NCI-H2107 treated with DMSO at 0.1 percent for 48 hours (cell line): ENCODE measurements at regions not wholly inside any gene's neighbourhood (a gene's known extent, or its start where the extent isn't known, plus 50 kb on each side); places are given as distances from the start of the nearest gene placed in this dataset.

Source experiments
- DNase-seq: peaks from one replicate; lab custom pipeline; 2025; ENCODE audit not compliant: unreplicated experiment; lab: John Stamatoyannopoulos, UW

- DNase-seq, result no peak
Measured at GRCh38 chr3:148002705-148003205, 593.6 kb downstream of the ZIC1 start.

GRCh38 chr3:148004331-148004730 lies 595.2 kb downstream of the ZIC1 start:
- DNase-seq, result no peak

- DNase-seq, result peak; percentile 15
Measured at GRCh38 chr3:148005456-148005855, 596.3 kb downstream of the ZIC1 start.

- DNase-seq, result no peak
Measured at GRCh38 chr3:148006508-148006907, 597.3 kb downstream of the ZIC1 start.

- no peak for DNase-seq
Measured at GRCh38 chr3:148008591-148008990, 599.4 kb downstream of the ZIC1 start.

- DNase-seq, result no peak
Measured at GRCh38 chr3:148020861-148021260, 611.7 kb downstream of the ZIC1 start.

GRCh38 chr3:148021381-148021780 lies 612.2 kb downstream of the ZIC1 start:
- DNase-seq, result no peak

- DNase-seq, result no peak
Measured at GRCh38 chr3:148023994-148024393, 614.8 kb downstream of the ZIC1 start.

GRCh38 chr3:148026009-148026588 lies 616.9 kb downstream of the ZIC1 start:
- no peak for DNase-seq

GRCh38 chr3:148030975-148031374 lies 621.8 kb downstream of the ZIC1 start:
- DNase-seq, result no peak

- no peak for DNase-seq
Measured at GRCh38 chr3:148034353-148034752, 625.2 kb downstream of the ZIC1 start.

GRCh38 chr3:148036331-148036876 lies 627.2 kb downstream of the ZIC1 start:
- DNase-seq, result no peak

GRCh38 chr3:148042663-148043445 lies 633.7 kb downstream of the ZIC1 start:
- DNase-seq, result no peak

GRCh38 chr3:148044151-148044550 lies 635.0 kb downstream of the ZIC1 start:
- no peak for DNase-seq

- no peak for DNase-seq
Measured at GRCh38 chr3:148054999-148055398, 642.7 kb upstream of the AGTR1 start.

- DNase-seq, result peak; percentile 50
Measured at GRCh38 chr3:148062590-148062989, 635.1 kb upstream of the AGTR1 start.

GRCh38 chr3:148066802-148067201 lies 630.9 kb upstream of the AGTR1 start:
- DNase-seq, result no peak

GRCh38 chr3:148068466-148068865 lies 629.2 kb upstream of the AGTR1 start:
- no peak for DNase-seq

GRCh38 chr3:148070041-148070440 lies 627.7 kb upstream of the AGTR1 start:
- no peak for DNase-seq

GRCh38 chr3:148073721-148074456 lies 623.8 kb upstream of the AGTR1 start:
- DNase-seq, result no peak

GRCh38 chr3:148074946-148075345 lies 622.8 kb upstream of the AGTR1 start:
- peak; percentile 40 for DNase-seq
